ENCODE measurements at regions not wholly inside any gene's neighbourhood (a gene's known extent, or its start where the extent isn't known, plus 50 kb on each side); places are given as distances from the start of the nearest gene placed in this dataset.
A peak's percentile ranks its signal among the peaks of the same experiment; 100 is the strongest.
"Not testable (repeated sequence)": the region's sequence is repeated elsewhere in the genome, so short reads cannot be mapped to it uniquely, and the experiment has no call there.

DNA sequence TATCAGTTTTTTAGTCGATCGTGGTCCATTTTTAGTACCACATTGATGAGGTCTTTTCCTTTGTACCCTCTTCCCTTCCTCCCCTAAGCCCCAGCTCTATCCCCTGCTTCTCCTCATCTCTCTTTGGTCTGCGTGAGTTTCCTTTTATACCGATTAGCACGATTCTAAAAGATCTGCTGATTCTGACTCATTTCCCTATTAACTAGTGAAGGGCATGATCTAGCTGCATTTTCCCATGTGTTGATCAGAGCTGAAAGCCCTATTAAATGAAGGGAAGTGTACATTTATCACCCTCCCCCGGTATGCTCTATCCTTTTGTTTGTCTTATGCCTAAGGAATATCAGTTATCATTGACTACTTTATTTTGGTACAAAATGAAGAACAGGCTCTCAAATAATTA is 181.7 kb upstream of the NPY2R start:
- no peak for DNase-seq

DNA sequence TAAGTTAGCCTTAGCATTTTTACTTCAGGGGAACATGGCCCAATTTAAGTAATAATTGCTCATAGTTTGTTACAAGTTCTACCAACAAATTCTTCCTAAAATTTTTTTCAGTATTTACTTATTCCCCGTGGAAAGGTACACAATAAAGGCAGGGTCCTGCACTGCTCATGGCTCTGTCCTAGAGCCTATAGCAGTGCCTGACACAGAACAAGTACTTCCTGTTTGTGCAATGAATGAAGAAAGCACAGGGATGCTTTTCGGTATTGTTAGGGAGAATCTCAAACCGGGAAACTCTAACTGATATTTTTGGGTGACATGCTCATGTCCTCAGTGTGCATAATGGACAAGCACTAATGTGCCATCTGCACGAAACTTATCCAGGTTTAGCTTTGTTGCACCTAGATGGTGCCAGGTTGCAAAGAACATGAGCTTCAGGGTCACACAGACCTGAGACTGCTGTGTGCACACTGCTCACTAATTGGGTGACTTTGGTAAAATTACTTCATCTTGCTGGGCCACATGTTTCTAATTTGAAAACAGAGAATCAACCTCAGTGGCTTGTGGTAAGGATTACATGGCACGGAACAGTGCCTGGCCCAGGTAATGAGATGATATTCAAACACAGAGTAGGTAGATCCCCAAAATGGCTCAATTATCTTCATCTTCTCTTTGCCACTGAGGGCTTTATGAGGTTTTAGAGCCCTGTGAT is 175.8 kb upstream of the NPY2R start:
- DNase-seq, result no peak

DNA sequence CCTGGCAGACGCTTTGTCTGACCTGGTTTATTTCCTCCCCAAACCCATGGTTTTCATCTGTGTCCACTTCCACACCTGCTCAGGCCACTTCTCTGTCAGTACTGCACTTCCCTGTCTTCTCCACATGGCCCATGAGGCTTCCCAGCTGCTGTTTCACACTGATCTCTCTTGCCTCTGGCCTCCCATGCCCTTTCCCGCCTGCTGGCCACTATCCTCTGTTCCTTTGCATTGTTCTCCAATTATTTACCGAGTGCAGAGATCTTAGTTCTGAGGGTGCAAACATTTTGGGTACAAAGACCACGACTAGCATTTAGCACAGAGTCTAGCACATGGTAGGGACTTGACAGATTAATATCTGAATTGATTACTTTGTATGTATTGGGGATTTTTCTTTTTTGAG is 174.8 kb upstream of the NPY2R start:
- no peak for DNase-seq

DNA sequence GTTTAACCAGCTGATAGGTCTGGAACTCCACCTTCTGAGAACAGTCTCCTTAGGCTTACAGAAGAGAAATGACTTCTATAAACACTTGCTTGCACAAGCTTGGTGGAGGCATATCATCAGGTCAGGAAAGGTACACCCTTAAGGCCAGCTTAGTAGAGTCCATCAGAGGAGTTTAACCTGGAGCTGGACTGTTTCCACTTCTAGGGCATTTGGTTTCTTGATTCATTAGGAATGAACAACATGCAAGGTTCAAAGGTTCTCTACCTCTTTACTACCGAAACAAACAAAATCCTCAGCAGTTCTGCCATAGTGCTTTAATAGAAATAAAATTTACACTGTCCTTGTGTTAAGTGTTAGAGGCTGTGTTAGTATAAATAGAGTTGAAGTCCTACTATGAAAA is 171.4 kb upstream of the NPY2R start:
- DNase-seq, result no peak

DNA sequence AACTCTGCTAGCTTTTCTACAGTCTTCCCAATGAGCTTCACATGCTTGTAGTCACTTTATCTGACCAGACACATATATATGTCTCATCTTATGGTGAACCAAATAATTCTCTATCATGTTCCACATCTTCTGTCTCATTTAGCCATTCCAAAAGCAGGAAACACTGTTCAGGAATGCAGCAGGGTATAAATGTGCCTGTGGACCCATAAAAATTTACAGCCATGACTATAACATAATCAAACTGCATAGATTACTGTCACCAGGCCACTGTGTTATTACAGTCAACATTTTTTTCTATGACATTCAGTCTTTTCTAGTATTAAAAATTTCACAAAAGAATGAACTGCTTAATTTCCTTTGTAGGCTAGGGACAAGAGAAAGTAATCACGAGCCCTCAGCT is 170.0 kb upstream of the NPY2R start:
- no peak for DNase-seq

DNA sequence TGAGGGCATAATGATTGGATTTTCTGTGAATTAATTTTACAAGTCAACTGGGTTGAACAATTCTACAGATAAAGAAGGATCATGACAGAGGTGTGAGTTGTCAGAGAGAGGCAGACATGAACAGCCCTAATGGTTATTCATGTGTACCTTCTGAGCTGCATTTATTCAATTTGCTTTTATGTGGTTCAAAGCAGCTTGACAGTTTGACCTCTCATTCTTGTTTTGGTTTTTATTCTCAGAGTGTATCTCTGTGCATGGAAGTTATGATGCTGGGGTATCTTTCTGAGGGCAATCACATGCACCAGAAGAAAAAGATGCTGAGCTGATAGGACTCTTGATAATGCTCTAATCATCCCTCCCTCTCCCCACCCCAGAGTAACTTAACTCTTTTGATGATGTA is 169.3 kb upstream of the NPY2R start:
- DNase-seq, result no peak

DNA sequence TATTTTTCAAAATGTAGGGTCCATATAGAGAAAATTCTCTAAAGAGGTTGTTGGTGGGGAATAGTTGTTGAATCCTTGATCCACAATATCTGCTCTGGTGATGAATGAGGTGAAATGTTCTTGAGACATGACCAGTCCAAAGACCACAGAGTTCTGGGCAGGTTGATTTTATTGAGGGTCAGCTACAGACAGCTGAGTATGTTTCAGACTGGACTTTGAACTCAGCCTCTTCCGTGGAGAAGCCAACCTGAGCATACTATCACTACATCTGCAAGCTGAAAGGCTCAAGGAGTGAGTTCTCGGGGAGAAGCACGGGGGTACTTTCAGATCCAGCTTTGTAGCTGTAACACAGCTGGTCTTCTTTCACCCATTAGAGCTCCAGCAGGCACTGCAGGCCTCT is 168.4 kb upstream of the NPY2R start:
- DNase-seq, result no peak

DNA sequence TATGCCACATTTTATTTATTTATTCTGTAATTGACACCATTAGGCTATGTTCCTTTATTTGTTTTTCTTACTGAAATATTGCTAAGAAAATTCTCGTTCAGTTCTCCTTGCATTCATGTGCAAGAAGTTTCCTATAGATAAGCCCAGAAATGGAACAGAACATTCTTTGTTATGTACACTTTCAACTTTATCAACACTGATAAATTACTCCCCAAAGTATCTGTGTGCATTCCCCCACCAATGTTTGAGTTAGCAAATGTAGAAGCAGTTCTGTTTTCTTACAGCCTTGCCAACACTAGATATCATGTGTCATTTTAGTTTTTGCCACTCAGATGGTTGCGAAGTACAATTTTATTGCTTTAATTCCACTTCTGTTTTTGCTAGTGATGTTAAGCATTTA is 166.4 kb upstream of the NPY2R start:
- DNase-seq, result no peak

DNA sequence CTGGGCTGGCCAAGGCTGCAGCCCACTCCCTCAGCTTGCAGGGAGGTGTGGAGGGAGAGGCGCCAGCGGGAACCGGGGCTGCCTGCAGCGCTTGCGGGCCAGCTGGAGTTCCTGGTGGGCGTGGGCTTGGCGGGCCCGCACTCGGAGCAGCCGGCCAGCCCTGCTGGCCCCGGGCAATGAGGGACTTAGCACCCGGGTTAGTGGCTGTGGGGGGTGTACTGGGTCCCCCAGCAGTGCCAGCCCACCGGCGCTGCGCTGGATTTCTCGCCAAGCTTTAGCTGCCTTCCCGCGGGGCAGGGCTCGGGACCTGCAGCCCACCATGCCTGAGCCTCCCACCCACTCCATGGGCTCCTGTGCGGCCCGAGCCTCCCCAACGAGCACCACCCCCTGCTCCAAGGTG is 164.2 kb upstream of the NPY2R start:
- DNase-seq, result not testable (repeated sequence)

DNA sequence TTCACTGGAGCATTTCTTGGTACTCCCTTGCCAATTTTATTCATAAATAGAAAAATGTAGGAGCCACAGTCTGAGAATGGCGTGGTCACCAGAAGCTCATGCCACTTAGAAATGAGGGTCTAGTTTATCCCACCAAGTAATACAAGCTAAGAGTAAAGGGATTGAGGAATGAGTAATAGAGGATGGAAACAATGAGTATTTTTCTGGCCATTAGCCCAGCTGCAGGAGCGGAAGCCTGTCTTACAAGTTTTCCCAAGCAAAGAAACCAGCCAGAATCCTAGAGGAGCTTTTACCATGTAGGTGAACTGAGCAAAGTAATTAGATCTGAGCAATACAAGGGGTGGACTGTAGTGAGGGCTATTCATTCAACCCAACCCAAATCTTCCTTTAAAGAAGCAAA is 160.7 kb upstream of the NPY2R start:
- no peak for DNase-seq

DNA sequence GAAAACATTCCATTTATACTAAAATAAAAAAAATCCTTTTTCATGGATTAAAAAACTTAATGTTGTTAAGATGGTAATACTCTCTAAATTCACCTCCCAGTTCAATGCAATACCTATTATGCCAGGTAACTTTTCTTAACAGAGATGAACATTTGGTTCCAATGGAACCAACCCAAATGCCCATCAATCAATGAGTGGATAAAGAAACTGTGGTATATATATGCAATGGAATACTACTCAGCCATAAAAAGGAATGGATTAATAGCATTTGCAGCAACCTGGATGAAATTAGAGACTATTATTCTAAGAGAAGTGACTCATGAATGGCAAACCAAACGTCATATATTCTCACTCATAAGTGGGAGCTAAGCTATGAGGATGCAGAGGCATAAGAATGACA is 154.4 kb upstream of the NPY2R start:
- not testable (repeated sequence) for DNase-seq

DNA sequence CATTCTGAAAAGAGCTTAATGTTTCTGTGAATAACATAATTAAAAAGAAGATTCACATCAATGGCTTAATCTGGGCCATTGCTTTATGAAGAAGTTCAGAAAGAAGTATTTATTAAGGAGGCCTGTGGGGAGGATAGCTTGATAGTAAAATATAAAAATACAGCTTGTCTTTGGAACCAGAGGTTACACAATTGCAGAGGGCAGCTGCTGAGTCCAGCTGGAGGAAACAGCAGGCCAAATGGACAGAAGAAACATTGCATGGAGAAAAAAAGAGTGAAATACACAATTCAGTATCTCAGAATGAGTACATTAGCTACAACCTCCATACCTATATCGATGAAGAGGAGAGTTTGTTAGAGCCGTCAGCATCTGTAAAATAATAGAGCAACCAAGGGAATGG is 148.0 kb upstream of the NPY2R start:
- no peak for DNase-seq

DNA sequence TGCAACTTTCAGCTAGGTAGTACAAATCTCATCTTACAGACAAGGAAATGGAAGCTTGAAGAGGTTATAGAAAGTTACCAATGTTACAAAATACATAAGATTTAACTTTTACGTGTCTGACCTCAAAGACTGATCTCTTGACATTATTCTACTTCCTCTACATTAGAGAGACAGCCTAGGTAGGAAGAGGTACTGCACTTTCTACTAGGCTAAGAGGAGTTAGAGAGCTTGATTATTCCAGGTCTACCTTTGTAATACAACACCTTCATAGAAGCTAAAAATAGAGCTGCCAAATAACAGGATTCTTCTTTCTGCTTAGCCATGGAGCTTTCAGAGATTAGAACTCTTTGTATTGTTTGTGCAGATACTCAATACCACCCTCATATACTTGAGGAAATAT is 147.6 kb upstream of the NPY2R start:
- no peak for DNase-seq

DNA sequence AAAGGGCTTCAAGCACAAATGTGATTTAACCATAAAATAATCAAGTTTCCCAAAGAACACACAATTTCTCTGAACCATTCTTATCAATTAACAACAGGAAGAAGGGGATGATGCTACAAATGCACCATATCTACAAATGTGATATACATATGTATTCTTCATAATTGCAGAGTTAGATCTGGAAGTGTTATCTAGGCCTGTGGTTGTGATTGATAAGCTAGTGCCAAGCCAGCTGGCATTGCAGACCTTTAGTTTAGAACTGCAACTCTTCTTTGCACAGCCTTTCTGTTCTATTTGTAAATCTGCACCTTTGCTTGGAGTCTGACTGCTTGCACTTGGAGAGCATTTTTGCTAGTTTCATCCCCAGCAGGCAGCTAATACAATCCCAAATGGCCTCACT is 145.5 kb upstream of the NPY2R start:
- DNase-seq, result no peak

DNA sequence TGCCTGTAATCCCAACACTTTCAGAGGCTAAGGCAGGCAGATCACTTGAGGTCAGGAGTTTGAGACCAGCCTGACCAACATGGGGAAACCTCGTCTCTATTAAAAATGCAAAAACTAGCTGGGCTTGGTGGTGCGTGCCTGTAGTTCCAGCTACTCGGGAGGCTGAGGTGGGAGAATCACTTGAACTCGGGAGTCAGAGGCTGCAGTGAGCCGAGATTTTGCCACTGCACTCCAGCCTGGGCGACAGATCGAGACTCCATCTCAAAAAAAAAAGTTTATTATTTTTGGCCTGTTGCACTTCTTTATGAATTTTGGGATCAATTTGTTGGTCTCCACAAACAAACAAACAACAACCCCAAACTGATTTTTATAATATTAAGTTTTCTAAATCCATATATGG is 143.5 kb upstream of the NPY2R start:
- DNase-seq, result not testable (repeated sequence)

DNA sequence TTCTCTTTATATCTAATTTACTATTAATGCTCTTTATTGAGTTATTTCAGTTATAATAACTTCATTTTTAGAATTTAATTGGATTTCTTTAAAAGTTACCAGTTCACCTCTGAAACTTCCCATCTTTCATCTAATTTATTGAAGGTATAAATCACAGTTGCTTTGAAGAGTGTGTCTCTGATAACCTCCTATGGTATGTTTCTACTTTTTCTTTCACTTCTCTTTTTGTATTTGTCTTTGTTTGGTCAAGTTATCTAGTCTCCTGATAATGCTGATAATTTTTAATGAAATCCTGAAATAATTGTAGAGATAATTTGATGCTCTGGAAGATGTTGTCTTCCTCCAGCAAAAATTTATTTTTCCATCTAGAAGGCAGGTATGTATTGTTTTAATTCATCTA is 141.6 kb upstream of the NPY2R start:
- no peak for DNase-seq

DNA sequence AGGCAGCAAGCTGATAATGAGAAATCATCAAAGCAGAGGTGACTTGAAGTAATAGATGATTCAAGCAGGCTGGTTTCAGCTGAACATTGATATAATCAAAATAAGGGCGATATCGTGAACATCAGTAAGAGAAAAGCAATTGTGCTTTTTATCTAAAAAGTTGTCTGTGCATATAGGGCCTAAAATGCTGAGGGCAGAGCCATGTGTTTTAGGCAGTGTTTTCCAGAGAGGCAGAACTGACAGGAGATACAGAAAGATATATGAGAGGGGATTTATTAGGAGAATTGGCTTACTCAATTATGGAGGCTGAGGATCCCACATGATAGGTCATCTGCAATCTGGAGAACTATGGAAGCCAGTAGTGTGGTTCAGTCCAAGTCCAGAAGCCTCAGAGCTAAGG is 136.5 kb upstream of the NPY2R start:
- no peak for DNase-seq

DNA sequence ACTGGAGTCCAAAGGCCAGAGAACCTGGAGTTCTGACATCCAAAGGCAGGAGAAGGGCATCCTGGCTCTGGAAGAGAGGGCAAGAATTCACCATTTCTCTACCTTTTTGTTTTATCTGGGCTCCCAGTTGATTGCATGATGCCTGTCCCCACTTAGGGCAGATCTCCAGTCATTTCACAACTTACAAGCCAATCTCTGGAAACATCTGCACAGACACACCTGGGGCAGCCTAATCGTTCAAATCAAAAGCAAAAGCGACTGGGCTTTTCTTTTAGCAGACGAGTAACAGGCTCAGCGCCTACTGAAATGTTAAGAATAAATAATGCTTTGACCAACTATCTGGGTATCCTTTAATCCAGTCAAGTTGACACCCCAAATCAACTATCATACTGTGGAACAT is 136.0 kb upstream of the NPY2R start:
- DNase-seq, result no peak

DNA sequence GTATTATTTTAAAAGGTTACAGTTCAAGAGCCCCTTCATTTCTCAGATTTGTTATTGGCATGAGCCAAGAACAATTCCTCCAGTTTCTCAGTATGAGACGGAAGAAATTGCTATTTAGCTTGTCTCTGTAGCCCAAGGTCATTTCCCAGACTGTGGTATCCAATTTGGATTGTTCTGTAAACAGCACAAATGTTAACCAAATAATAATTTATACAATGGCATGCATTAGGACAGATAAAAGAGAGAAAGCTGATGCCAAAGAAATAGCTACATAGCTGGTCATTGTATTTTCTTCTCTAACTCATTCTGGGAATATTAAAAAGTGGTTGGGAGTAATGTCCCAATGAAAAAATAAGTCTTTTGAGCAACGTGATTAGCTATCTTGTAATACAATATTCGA is 134.6 kb upstream of the NPY2R start:
- no peak for DNase-seq

DNA sequence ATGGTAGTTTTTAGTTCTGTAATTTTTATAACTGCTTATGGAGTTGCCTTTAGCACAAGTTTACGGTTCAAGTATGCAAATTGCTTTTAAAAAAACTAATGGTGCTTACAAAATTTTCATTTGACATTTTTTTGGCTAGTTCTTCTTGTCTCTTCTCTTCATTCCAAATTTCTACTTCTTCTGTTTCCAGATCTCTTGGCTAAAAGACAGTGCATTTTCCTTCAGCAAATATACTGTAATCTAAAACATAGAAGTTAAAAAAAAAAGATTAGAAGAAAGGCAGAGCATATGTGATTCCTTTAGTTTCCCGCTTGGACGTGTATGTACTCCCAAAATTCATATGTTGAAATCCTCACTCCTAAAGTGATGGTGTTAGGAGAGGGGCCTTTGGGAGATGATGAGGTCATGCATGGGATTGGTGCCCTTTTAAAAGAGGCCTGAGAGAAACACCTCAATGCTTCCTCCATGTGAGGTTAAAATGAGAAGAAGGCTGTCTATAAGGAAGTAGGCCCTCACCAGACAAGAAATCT is 132.1 kb upstream of the NPY2R start:
- DNase-seq, result no peak

DNA sequence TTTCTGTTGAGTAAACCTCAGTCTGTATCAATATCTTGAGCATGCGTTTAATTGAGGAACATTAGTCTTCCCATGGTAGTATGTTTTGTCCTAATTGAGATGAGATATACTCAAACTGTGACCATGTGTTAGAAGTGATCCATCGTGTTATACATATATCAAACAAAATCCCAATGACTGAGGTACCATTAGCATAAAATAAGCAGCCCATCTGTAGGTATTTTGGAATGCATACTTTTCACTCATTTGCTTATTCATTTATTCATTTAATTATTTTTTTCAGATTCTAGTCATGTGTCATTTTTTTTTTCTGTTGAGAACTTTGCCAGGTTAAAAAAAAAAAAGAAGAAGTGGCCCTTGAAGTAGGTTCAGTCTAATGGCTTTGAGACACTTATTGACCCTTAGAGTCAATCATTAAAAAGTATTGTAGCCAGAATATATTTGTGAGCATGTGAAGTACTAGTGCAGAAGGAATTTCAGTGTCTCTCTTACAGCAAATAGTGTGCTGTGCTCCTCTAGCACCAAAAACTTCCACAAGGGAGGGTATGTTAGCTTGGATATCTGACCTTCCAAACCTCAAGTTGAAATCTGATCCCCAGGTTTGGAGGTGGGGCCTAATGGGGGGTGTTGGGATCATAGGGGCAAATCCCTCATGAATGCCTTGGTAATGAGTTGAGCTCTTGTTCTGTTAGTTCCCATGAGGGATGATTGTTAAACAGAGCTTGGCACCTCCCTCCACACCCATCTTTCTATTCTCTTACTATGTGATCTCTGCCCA is 130.8 kb upstream of the NPY2R start:
- no peak for DNase-seq

DNA sequence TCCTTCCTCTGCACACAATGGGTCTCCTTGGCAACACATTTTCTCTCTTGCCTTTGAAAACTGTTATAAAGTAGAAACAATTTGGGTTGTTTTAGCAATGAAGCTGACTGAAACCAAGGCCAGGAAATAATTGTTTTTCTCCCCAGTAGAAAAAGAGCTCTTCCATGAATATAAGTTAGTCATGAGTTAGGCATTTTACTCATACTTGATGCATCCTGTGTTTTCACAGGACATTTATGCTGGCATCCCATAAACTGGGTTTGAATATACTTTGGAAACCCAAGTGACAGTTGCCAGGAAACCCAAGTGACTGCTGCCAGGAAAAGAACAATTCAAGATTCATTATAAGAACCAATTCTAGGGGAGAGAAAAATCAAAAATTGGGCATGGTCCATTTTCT is 128.6 kb upstream of the NPY2R start:
- peak in 1 of 56 donors; percentile 0 for DNase-seq

DNA sequence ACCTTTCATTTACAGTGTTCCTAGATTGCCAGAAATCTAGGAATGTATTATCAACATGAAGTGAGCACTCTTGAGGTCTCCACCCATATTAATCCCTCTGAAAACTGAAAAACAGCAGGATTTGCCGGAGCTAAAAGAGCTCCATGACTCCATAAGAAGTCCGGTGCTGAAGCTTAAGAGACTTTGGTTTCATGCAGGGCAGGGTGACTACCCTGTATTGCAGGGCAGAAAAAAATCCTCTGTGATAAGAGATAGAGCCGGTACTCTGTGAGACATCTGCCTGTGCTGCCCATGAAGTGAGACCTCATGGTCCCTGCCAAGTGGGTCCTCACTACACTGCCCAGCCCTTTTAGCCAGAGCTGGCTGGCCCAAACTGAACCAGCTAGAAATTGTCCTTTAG is 127.2 kb upstream of the NPY2R start:
- no peak for DNase-seq

All from amygdala (tissue), 56 donors.